Prostate gland (tissue), 2 donors: ENCODE measurements at regions not wholly inside any gene's neighbourhood (a gene's known extent, or its start where the extent isn't known, plus 50 kb on each side); places are given as distances from the start of the nearest gene placed in this dataset.

Experiments used
- POLR2AphosphoS5 ChIP-seq: sonication (generic); formaldehyde crosslinking; IDR thresholded peaks from one replicate; pipeline ENCODE4 v1.6.1; 2017; ENCODE audit warnings: antibody characterized with exemption
- TF ChIP-seq, protein P1 (sequence below), 4 experiments: fragments of 200-600 bp in 2 of 4; fragments of 450-650 bp in 2 of 4; sonication (generic) in 2 of 4; IDR thresholded peaks; 1 replicate in 3 of 4; 2 replicates in 1 of 4; pipeline ENCODE4 v1.5.1; 2016 to 2019; ENCODE audit warnings: antibody characterized with exemption in 4 of 4, mild to moderate bottlenecking in 2 of 4, moderate library complexity in 2 of 4

DNA sequence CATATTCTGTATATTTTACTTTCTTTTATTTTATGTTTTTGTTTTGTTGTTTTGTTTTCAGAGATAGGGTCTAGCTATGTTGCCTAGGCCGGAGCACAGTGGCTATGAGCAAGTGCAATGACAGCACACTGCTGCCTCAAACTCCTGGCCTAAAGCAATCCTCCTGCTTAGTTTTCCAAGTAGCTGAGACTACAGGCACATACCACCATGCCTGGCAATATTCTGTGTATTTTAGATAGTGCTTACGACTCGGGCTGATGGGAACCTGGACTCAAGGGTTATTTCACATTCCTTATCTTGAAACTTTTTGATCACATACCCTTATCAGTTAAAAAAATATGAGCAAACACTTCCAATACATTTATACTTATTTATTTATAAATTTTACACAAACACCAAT lies 119.0 kb upstream of the STARD4 start:
- no peak for TF ChIP-seq POLR2AphosphoS5
- TF ChIP-seq, protein P1, sequence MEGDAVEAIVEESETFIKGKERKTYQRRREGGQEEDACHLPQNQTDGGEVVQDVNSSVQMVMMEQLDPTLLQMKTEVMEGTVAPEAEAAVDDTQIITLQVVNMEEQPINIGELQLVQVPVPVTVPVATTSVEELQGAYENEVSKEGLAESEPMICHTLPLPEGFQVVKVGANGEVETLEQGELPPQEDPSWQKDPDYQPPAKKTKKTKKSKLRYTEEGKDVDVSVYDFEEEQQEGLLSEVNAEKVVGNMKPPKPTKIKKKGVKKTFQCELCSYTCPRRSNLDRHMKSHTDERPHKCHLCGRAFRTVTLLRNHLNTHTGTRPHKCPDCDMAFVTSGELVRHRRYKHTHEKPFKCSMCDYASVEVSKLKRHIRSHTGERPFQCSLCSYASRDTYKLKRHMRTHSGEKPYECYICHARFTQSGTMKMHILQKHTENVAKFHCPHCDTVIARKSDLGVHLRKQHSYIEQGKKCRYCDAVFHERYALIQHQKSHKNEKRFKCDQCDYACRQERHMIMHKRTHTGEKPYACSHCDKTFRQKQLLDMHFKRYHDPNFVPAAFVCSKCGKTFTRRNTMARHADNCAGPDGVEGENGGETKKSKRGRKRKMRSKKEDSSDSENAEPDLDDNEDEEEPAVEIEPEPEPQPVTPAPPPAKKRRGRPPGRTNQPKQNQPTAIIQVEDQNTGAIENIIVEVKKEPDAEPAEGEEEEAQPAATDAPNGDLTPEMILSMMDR (IDR thresholded peaks at IDR 0.05): no peak
